Prostate gland (tissue), 2 donors: ENCODE measurements at regions not wholly inside any gene's neighbourhood (a gene's known extent, or its start where the extent isn't known, plus 50 kb on each side); places are given as distances from the start of the nearest gene placed in this dataset.
"Not testable (repeated sequence)": the region's sequence is repeated elsewhere in the genome, so short reads cannot be mapped to it uniquely, and the experiment has no call there.

ENCODE experiments used
- DNase-seq: peaks from one replicate; pipeline ENCODE4 v3.0.0-alpha.2; 2019; ENCODE audit warnings: low spot score
- H3K27ac ChIP-seq, 2 donors: fragments of 200-600 bp; sonication (generic); 2 replicates each; pipeline ENCODE4 v1.5.1; 2017 to 2019
- H3K27me3 ChIP-seq: fragments of 200-600 bp; sonication (generic); replicated peaks from 2 replicates; pipeline ENCODE4 v1.5.1; 2019; ENCODE audit not compliant: insufficient read depth
- H3K36me3 ChIP-seq, 2 donors: fragments of 200-600 bp; sonication (generic); 1 replicate in 1 of 2; 2 replicates in 1 of 2; pipeline versions ENCODE4 v1.5.1 to v1.8.1; 2017 to 2019
- H3K4me1 ChIP-seq: fragments of 200-600 bp; sonication (generic); replicated peaks from 2 replicates; pipeline ENCODE4 v1.5.1; 2019
- H3K4me3 ChIP-seq, 2 donors: fragments of 200-600 bp; sonication (generic); 2 replicates each; pipeline ENCODE4 v1.5.1; 2017 to 2019
- H3K9me3 ChIP-seq: fragments of 200-600 bp; sonication (generic); 2 replicates; pipeline ENCODE4 v1.5.1; 2017
- POLR2A ChIP-seq: fragments of 450-650 bp; IDR thresholded peaks from one replicate; pipeline ENCODE4 v1.6.1; 2016; ENCODE audit warnings: antibody characterized with exemption, mild to moderate bottlenecking
- POLR2AphosphoS5 ChIP-seq: sonication (generic); formaldehyde crosslinking; IDR thresholded peaks from one replicate; pipeline ENCODE4 v1.6.1; 2017; ENCODE audit warnings: antibody characterized with exemption
- whole genome bisulfite sequencing: methylation state at CpG from one replicate; pipeline ENCODE4 v1.1.5; 2018; 5-methylcytosine and 5-hydroxymethylcytosine counted together
- intact Hi-C: fragments of 100-400 bp; cut with DNase I; formaldehyde crosslinking; loops from one replicate; pipeline ENCODE4 v1.14.2; 2022
- TF ChIP-seq, protein P1 (sequence below), 4 experiments: fragments of 200-600 bp in 2 of 4; fragments of 450-650 bp in 2 of 4; sonication (generic) in 2 of 4; IDR thresholded peaks; 1 replicate in 3 of 4; 2 replicates in 1 of 4; pipeline ENCODE4 v1.5.1; 2016 to 2019; ENCODE audit warnings: antibody characterized with exemption in 4 of 4, mild to moderate bottlenecking in 2 of 4, moderate library complexity in 2 of 4

DNA sequence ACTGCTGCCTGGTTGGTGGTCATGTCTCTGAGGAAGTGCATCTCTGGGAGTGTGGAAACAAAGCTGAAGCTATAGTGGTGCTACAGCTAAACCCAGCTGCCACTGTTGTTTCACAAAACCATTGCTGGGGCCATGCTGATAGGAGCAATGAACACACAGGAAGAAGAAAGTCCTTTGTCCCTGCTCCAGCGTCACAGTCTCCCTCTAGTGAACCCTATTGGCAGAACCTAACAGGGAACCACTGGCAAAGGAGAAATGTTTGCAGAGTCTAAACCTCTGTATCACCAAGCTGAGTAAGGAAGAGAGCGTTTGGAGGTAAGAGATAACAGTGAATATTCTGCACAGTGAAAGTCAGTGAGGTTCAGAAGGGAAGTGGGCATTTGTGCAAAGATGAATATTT is 244.0 kb downstream of the YTHDC2 start:
- TF ChIP-seq, protein P1, sequence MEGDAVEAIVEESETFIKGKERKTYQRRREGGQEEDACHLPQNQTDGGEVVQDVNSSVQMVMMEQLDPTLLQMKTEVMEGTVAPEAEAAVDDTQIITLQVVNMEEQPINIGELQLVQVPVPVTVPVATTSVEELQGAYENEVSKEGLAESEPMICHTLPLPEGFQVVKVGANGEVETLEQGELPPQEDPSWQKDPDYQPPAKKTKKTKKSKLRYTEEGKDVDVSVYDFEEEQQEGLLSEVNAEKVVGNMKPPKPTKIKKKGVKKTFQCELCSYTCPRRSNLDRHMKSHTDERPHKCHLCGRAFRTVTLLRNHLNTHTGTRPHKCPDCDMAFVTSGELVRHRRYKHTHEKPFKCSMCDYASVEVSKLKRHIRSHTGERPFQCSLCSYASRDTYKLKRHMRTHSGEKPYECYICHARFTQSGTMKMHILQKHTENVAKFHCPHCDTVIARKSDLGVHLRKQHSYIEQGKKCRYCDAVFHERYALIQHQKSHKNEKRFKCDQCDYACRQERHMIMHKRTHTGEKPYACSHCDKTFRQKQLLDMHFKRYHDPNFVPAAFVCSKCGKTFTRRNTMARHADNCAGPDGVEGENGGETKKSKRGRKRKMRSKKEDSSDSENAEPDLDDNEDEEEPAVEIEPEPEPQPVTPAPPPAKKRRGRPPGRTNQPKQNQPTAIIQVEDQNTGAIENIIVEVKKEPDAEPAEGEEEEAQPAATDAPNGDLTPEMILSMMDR (IDR thresholded peaks at IDR 0.05) = no peak
- TF ChIP-seq POLR2AphosphoS5 = no peak
- TF ChIP-seq POLR2A = no peak
- DNase-seq = no peak
- intact Hi-C loops = no loop called here
- H3K27ac ChIP-seq = no peak overlapping the region
- no peaks in the 10 kb centered on the region for H3K4me1 ChIP-seq
- no peaks in the 10 kb centered on the region for H3K36me3 ChIP-seq
- H3K9me3 ChIP-seq = no peaks in the 10 kb centered on the region
- H3K27me3 ChIP-seq = no peaks in the 10 kb centered on the region
- H3K4me3 ChIP-seq = no peak overlapping the region
- 72% methylated on average over 2 of the region's 2 CpGs for WGBS

DNA sequence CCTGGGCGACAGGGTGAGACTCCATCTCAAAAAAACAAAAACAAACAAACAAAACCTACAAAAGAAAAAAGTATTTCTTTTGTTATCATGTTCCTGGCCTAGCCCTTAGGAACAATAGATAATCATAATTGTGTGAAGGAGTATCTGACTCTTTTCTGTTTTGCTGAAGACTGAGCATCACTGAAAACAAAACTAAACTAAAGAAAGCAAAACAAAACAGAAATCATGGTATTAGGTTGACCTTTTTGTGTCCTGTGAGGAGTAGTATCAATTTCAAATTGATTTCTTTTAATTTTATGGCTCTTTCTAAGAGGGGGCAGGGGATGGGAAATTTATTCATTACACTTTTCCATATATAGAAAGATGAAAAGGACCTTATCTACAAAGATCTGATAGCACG is 246.0 kb downstream of the YTHDC2 start:
- H3K36me3 ChIP-seq = no peaks in the 10 kb centered on the region
- no peak overlapping the region for H3K27ac ChIP-seq
- H3K9me3 ChIP-seq = no peaks in the 10 kb centered on the region
- intact Hi-C loops = no loop called here
- no peak overlapping the region for H3K4me3 ChIP-seq
- no peaks in the 10 kb centered on the region for H3K27me3 ChIP-seq
- no peaks in the 10 kb centered on the region for H3K4me1 ChIP-seq
- no peak for DNase-seq
- WGBS = 40% methylated on average over 2 of the region's 2 CpGs
- no peak for TF ChIP-seq POLR2AphosphoS5
- TF ChIP-seq, protein P1 (IDR thresholded peaks at IDR 0.05) = no peak
- TF ChIP-seq POLR2A = no peak

DNA sequence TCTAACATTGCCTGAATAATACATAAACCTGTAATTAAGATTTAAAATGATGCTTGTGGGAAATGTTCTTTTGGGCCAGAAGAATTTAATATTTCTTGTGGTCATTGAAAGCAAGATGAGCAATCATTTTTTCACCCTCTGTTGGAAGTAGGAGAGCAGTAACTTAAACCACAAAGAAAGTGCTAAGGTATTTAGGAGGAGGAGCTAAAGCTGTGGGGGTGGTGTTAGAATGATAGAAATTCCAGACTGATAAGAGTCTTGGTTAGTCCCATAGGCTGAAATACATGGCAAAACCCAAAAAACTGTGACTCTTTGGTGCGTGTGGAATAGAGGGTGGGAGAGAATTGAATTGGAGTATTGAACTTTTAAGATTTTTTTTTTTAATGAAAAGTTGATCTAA is 247.0 kb downstream of the YTHDC2 start:
- intact Hi-C loops = no loop called here

DNA sequence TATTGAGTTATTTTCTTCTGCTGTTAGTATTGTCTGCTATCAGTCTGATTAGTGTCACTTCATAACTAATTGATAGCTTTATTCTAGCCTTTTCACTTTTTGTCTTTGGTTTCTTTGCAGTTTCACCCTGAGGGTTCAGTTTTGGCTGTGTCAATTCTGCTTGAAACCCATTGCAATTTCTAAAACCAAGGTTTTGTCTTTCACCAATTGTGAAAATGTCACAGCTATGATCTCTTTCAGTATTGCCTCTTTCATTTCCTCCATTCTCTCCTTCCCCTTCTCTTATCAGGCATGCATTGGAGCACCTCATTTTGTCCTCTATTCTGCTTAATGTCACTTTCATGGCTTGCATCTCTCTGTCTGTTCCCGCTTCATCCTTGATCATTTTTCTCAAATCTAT is 248.1 kb downstream of the YTHDC2 start:
- intact Hi-C loops = no loop called here
- no peak overlapping the region for H3K4me3 ChIP-seq
- no peaks in the 10 kb centered on the region for H3K9me3 ChIP-seq
- TF ChIP-seq POLR2AphosphoS5 = no peak
- no peak for TF ChIP-seq POLR2A
- TF ChIP-seq, protein P1 (IDR thresholded peaks at IDR 0.05) = no peak
- no peaks in the 10 kb centered on the region for H3K4me1 ChIP-seq
- no peaks in the 10 kb centered on the region for H3K27me3 ChIP-seq
- WGBS = 81% methylated on average over 1 of the region's 1 CpG
- no peak for DNase-seq
- H3K36me3 ChIP-seq = no peaks in the 10 kb centered on the region
- H3K27ac ChIP-seq = no peak overlapping the region

More for the DNA sequence above, 247.0 kb downstream of the YTHDC2 start:
- WGBS = 87% methylated on average over 1 of the region's 1 CpG
- DNase-seq = no peak
- no peaks in the 10 kb centered on the region for H3K9me3 ChIP-seq
- H3K36me3 ChIP-seq = no peaks in the 10 kb centered on the region
- no peak overlapping the region for H3K4me3 ChIP-seq
- no peaks in the 10 kb centered on the region for H3K27me3 ChIP-seq
- no peak overlapping the region for H3K27ac ChIP-seq
- TF ChIP-seq POLR2A (no peak), POLR2AphosphoS5 (no peak)
- TF ChIP-seq, protein P1 (IDR thresholded peaks at IDR 0.05) = no peak
- H3K4me1 ChIP-seq = no peaks in the 10 kb centered on the region

DNA sequence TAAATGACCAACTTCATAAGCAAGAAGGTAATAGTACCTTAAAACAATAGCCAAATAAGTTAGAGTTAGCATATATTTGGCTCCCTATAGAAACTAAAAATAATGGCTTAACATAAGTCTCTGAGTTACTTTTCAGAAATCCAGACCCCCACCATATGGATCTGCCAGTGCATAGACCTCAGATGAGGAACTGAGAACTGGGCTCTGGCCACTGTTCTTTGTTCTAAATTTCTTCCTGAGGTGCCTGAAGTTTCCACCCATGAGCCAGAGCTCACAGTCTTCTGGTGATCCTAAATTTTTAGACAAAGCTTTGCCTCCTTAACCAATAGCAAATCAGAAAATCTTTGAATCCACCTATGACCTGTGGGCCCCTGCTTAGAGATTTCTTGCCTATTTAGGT is 250.9 kb downstream of the YTHDC2 start:
- H3K36me3 ChIP-seq = no peaks in the 10 kb centered on the region
- no peaks in the 10 kb centered on the region for H3K9me3 ChIP-seq
- TF ChIP-seq, protein P1 (IDR thresholded peaks at IDR 0.05) = no peak
- TF ChIP-seq POLR2A = no peak
- TF ChIP-seq POLR2AphosphoS5 = no peak
- intact Hi-C loops = no loop called here
- H3K4me3 ChIP-seq = no peak overlapping the region
- no peaks in the 10 kb centered on the region for H3K4me1 ChIP-seq
- H3K27me3 ChIP-seq = no peaks in the 10 kb centered on the region
- no peak for DNase-seq
- no peak overlapping the region for H3K27ac ChIP-seq

DNA sequence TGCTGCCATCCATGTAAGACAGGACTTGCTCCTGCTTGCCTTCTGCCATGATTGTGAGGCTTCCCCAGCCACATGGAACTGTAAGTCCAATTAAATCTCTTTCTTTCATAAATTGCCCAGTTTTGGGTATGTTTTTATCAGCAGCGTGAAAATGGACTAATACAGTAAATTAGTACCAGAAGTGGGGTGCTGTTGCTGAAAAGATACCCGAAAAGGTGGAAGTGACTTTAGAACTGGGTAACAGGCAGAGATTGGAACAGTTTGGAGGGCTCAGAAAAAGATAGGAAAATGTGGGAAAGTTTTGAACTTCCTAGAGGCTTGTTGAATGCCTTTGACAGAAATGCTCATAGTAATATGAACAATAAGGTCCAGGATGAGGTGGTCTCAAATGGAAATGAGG is 253.3 kb downstream of the YTHDC2 start:
- intact Hi-C loops, H3K36me3 ChIP-seq, H3K4me1 ChIP-seq, H3K27ac ChIP-seq, H3K4me3 ChIP-seq, H3K9me3 ChIP-seq, H3K27me3 ChIP-seq, DNase-seq: not testable (repeated sequence)
- WGBS = 46% methylated on average over 2 of the region's 2 CpGs
